Dedifferentiated amniotic fluid mesenchymal stem cell (primary cell): ENCODE measurements at regions not wholly inside any gene's neighbourhood (a gene's known extent, or its start where the extent isn't known, plus 50 kb on each side); places are given as distances from the start of the nearest gene placed in this dataset.
"Not testable (repeated sequence)": the region's sequence is repeated elsewhere in the genome, so short reads cannot be mapped to it uniquely, and the experiment has no call there.

Experiments used
- DNase-seq: peaks from one replicate; pipeline ENCODE4 v3.0.0-alpha.2; 2016; ENCODE audit errors: extremely low spot score

DNA sequence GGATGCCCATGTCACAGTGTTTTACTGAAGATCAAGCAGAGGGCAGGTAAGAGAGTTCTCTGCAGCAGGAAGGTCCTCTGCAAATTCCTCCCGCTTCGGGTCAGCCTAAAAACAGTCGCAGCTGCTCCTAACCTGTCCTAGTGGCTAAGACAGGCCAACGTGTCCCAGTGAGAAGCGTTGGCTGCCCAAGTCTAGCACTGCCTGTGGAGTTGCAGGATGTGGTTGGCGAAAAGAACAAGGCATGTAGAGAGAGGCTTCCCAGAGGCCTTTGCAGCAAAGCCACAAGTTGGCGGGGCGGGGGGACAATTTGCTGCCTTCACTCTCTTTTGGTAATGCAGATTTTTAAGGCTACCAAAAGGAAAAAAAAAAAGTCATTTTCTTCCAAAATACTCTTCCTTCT lies 340.1 kb downstream of the BCL11B start:
- no peak for DNase-seq

DNA sequence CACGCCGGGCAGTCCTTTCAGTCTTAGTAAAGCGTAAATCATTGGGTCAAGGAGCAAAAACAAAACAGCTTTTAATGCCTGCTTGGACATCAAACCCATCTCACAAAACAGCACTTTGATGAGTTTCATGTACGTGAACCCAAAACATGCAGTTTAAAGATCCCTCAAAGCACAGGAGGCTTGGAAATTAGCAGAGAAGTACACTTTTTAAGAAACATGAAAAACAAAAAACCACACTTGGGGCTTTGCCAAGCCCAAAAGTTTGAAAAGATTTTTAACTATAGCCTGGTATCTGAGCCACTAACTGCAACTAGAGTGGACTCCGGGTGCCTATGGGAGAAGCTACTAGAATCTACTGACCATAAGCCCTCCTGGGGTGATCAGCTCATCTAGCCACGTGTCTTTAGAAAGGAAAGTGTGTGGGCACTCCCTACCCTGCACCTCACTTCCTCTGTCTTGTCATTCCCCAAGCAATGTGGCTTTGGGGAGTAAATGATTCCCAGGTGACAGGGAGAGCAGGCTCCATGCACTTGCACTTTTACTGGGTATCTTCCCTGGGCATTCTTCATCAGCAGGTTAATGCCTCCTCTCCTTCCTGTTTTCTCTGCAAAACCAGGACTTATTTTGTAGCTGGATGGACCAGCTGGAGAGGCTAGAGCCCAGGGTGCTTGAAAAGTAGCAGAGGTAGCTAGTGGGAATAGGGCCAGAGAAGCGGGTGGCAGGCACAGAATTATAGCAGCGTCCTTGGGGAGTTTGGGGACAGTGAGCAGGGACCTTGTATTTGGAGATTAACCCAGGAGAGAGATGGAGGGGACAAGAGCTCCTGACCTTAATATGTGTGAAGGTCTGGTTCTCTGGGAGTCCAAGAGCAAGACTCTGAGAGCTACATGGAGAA lies 339.3 kb downstream of the BCL11B start:
- no peak for DNase-seq

DNA sequence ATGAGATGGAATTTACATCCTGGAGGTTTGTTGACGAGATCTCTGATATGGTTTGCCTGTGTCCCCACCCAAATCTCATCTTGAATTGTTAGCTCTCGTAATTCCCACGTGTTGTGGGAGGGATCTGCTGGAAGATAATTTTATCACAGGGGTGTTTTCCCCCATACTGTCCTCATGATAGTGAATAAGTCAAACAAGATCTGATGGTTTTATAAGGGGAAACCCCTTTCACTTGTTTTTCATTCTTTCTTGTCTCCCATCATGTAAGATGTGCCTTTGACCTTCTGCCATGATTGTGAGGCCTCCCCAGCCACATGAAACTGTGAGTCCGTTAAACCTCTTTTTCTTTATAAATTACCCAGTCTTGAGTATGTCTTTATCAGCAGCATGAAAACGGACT lies 337.4 kb downstream of the BCL11B start:
- not testable (repeated sequence) for DNase-seq

DNA sequence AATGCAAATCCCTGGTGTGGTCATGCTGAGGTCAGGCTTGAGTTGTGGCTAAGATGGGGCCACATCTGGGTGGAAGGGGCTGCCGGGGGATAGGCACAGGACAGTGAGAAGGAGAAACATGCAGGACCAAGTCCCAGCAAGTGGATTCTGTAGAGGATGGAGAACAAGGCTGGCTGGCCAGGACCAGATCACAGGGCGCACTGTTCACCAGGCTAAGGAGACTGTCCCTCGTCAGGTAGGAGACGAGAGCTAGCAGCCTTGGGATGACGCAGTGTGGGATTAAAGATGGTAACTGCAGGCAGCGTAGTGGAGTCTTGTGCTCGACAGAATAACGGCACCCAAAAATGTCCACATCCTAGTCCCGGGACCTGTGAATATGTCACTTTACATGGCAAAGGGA lies 336.1 kb downstream of the BCL11B start:
- no peak for DNase-seq

DNA sequence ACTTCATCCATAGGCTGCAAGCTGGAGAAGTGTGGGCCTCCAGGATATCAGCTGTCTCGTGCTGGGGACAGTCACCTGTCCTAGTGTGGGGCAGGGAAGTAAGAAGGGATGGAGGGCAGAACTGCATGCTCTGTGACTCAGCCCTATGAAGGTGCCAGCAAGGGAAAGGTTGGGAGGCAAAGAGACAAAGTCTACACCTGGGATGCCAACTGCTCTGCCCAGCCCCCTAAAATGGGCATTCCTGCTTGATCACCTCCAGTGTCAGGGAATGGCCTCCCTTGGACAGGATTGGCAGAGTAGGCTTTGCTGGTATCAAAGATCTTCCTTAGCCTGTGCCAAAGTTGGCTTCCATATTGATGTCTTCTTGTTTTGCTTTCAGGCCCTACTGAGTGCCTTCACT lies 335.0 kb downstream of the BCL11B start:
- no peak for DNase-seq

DNA sequence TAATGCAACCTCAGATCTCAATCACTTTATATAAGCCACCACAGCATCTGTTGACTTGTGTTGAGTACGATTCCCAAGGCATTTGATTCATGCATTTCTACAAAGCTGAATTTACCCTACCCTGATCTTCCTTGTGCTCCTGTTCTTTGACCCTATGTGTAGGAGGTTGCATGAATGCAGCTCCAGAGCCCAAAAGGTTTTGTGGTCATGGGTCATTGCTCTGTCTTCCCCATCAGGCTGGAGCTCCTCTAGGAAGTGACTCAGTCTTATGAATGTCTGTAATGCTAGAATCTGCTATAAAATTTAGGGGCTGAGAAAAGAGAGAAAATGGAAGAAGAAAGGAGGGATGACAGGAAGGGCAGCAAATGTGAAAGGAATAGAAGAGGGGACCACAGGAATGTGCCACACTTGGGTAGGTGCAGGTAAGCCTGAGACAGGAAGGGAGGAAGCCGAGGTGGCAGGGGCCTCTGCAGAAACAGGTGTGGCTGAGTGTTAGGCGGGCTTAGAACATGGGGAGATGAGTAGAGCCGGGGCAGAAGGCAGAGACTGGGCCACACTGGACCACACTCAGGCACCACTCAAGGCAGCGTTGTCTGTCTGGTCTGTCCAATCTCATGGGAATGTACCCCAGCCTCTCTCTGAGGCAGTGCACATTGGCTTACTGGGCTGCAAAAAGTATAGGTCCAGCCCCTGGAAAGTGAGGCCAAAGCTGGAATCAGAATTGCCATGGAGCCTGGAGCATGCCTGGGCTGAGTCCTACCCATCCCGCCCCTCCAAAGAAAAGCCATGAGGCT lies 334.1 kb downstream of the BCL11B start:
- no peak for DNase-seq

DNA sequence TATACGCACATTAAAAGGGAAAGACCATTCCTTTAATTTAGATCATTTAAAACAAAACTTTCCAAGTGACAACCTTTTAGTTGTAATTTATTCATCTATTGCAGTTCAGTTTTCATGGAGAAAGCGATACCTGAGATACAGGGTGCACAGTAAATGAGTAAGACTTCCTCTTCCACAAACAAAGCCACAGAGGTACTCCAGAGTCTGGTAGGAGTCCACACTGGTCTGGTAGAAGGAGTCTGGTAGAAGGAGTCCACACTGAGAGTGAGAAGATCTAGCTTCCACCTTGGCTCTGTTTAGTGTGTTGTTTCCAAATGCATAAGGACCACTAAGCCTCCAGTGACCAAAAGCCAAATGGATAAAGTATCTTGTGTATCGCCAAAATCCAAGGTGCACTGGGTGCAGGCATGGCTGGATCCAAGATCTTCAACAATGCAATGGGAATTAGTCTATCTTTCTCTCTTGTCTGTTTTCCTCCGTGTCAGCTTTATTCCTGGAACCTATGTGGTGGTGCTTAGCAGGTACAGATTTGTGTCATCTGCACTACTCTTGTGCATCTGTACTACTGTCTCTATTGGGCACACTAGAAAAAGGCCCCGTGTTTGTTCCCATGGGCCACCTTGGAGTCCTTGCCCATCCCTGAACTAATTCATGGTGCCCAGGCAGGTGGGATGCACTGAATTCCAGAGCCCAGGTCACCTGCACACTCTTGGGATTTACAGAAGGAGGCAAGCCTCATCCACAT lies 331.1 kb downstream of the BCL11B start:
- DNase-seq = no peak

DNA sequence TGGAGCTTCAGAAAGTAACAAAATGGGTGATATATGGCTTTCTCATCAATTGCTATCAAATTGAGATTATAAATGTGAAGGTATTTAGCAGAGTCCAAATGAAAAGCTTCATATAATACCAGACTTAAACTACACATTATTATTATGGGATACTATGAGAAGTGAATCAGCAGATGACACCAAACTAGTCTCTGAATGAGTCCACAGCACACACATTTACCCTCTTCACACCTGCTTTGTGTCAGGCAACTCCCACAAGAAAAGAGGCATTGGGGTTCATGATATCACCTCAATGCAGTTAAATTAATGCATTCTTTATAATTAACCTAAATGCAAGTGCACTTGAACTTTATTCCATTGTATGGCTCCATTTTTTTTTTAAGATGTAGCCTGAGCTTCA lies 330.5 kb downstream of the BCL11B start:
- DNase-seq = no peak

DNA sequence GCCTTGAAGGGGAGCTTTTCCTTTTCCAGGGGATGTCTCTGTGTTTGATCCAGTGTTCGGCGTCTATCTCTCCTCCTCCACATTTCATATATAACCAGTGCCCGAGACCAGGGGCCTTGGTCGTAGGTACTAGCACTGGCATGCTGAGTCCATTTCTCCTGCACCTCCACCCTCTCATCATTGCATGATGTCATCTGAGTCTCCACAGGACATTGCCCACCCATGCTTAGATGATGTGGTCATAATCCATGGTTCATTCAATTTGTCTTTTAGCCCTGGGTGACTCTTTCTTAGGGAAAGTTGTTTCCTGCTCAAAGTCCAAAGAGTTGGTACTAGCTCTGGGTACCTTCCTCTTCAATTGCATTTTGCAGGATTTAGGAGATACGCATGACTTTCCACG lies 328.1 kb downstream of the BCL11B start:
- DNase-seq = no peak

DNA sequence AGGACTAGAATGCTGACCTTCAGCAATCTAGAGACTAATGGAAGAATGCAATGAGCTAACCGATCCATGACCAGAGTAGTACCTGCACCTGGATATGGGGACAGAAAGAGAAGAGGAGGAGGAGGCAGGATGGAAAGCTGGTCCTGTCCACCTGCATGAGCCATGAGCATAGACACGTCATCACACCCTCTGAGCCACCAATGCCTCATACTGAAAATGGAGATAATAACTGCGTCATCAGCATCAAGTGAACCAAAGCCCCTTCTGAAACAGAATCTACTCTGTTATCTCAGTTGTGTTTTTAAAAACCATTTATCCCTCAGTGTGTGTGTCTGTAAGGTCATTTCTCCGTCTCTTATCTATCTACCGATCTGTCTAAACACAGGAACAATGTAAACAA lies 327.0 kb downstream of the BCL11B start:
- DNase-seq = no peak

DNA sequence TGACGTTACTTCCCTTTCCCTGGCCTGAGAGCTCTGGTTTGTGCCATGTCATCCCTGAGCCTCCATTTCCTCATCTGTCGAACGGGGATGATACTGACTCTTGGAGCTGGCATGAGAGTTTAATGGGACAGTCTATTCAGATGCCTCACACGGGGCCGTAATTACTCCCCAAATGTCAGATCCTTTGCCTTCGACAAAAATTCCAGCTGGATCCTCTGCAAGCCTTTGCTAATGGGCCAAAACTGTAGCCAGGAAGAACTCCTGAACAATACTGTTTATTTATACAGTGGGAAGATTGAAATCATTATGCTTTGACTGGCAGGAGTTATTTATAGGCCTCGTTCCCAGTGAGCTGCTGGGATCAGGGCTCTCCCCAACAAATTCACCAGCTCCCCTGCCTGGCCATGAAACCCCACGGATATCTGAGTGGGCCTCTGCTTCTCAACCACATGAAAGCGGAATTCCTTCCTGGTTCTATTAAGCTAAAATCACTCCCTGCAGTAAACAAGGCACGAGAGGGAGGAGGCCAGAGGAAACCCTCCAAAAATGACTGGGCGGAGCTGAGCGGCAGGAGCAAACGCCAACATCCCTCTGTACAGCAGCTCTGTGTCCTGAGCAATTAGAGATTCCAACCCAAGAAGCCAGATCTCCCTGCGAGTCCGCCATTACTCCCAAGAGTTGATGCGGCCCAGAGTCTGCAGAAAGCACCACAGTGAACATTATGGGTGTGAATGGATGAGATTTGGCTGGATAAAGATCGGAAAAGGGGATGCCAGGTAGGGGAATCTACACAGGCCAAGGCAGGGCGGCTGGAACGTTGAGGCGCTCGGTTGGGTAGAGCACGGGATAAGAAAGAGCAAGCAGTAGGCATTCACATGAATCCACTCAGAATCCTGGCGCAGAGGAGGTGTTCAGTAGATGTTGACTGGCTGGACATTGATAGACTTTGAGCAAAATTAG lies 326.1 kb downstream of the BCL11B start:
- DNase-seq = no peak

DNA sequence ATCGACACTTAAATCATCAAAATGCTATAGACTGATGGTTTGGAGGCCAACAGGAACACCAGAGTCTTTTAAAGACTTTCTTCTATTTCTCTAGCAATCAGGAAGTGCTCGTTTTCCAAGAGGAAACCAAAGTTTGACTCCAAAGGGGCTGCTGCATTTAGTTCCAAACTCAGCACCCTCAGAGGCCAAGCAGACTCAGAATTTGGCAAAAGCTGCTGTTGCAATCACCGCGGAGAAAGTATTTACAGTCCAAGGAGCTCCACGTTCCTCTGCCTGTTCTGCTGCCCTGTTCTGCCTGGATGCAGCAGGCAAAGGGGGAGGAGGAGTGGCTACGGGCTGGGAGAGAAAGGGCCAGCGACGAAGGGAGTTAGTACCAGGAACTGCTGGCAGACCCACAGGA lies 325.1 kb downstream of the BCL11B start:
- no peak for DNase-seq

DNA sequence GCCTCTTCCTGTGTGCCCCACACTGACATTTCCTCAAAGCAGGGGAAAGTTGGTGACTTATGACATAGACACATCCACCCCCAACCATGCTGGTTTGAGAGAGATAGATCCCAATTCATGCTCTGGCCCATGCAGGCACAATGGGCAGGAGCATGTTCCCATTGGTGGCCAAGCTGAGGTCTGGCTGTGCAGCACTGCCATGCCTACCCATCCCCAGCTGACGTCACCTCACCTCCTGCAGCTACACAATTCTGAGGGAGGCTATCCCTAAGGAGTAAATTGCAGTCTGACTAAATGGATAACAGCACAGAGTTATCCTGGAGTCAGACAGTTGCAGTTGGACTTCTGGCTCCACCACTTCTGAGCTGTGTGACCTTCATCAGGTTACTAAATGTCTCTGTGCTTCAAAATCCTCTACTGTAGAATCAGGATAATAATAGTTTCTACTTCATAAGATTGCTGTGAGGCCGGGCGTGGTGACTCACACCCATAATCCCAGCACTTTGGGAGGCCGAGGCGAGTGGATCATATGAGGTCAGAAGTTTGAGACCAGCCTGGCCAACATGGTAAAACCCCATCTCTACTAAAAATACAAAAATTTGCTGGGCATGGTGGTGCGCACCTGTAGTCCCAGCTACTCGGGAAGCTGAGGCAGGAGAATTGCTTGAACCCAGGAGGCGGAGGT lies 323.9 kb downstream of the BCL11B start:
- no peak for DNase-seq

DNA sequence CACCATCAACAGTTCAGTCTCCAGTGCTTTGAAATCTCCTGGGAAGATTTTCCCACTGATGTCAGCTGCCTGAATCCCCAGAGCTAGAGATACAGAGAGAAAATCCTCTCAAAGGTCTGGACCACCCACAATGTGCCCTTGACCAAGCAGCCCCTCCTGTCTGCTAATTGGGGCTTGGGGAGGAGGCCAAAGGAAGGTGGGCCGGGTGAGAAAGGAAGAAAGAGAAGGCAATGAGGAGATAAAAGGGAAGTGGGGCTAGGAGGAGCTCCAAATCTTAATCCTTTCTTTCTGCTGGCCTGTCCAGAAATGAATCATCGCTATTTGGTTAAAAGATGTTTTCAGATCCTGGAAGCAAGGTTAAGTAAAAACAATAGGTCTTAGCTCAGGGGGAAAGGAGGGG lies 322.9 kb downstream of the BCL11B start:
- DNase-seq = no peak

DNA sequence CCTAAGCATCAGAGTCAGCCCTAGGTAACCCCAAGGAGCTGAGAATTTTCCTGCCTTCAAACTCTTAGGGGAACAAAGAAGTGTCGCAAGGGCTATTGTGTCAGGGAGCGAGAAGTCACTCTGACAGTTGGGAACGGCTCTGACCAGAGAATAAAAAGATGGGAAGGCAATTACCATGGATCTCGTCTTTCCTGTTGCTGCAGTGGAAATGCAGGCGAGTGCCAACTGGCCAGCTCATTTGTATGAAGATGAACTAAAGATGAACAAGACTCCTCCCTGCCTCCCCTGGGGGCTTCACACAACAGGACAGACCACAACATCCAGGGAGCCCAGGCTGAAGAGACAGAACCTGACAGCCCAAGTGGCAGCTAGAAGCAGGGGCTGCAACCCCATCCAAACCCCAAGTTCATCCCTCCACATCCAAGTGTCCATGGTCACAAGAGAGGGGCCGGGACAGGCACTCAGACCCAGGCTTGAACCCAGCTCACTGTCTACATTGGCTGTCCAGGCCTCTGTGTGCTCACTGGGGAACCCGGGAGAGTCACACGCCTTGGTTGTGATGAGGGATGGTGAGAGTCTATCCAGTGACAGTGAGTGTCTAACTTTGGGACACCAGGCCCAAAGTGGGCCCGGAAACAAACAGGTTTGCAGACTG lies 322.4 kb downstream of the BCL11B start:
- DNase-seq = no peak

DNA sequence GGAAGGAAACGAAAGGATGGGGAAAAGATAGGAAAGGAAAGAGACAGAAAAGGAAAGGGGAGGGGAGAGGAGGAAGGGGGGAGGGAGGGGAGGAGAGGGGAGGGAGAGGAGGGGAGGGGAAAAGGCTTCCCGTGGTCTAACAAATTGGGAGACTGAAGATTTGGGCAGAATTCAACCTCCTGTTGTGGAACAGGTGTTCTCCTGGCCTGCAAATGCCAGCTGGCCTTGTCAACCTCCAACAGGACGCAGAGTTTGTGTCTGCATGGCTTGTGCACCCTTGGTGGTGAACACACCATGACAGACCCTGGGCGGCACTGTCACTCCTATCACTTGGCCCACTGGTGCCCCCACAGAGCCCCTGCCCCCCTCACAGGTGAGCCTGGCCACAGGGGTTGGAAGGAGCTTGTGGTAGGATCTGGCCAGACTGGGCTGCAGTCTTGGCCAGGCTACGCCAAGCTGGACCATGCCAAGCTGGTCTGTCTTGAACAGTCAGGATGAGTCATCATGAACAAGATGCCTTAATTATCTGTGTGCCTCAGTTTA lies 321.6 kb downstream of the BCL11B start:
- no peak for DNase-seq

DNA sequence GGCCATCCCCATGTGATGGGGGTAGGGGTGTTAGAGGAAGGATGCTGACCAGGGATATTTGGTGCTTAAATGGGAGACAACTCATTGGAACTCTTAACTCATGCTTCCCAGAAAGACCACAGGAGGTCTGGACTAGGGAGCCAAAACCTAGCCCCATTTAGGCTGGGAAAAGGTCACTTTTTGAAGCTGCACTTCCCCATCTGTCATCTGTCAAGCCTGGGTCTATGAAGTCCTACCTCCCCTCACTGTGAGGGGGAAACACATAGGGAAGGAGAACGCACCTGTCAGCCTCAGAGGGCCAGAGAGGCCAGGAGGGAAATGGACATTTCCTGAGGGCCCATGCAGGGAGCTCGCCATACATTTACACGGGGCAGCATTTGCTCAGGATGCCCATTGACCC lies 321.0 kb downstream of the BCL11B start:
- DNase-seq = no peak

DNA sequence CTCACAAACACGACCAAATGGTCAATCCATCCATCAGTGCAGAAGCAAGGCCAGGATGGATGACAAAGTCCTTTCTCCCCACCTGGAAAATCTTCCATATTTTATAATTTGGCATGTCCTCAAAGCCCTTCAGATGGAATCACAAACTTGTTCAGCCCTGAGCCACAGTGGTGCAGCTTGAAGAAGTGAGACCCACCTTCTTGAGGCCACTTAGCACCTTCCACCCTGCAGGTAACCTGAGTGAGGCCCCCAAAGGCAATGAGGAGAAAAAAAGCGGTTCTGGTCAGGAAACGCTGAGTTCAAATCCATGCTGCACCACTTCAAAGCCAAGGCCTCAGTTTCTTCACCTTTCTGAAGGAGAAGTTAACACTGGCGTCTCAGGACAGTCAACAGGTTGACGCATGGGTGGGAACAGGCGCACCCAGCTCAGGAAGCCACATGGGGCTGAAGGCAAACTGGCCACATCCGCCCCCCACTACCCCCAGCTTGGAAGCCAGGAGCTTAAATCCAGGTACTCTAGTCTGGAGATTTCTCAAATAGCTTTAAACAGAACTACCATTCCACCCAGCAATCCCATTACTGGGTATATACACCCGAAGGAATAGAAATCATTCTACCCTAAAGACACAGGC lies 320.4 kb downstream of the BCL11B start:
- DNase-seq = no peak

DNA sequence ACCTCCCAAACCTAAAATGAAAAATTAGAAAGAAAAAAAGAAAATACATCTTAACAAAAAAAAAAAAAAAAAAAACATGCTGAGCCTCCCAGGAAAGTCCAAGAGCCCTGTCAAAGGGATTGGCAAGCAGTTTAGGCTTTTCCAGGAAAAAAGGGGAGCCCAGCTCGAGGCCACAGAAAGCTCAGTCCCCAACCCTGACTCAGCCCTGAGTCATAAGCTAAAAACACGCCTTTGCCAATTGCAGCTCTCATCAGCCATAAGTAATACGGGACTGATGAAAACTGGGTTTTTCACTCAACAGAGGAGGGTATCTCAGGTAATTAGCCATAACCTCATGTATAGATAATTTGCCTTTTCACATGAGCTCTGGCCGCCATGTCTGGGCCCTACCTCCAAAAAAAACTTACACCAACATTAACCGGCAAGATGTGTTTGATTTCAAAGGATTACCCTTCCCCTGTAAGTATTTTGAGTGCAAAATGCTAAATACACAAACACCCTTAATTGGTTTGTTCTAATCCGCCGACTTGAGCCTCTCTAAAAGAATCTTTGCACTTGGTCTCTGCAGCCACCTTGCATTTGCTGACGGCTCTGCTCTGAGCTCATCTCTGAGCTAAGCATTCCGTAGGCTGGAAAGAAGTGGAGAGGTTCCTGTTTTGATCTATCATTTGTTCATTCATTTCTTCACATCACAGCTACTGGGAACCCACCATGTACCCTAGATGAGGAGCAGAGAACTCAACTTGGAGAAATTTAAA lies 319.2 kb downstream of the BCL11B start:
- DNase-seq = no peak
